ENCODE measurements at regions not wholly inside any gene's neighbourhood (a gene's known extent, or its start where the extent isn't known, plus 50 kb on each side); places are given as distances from the start of the nearest gene placed in this dataset.

DNA sequence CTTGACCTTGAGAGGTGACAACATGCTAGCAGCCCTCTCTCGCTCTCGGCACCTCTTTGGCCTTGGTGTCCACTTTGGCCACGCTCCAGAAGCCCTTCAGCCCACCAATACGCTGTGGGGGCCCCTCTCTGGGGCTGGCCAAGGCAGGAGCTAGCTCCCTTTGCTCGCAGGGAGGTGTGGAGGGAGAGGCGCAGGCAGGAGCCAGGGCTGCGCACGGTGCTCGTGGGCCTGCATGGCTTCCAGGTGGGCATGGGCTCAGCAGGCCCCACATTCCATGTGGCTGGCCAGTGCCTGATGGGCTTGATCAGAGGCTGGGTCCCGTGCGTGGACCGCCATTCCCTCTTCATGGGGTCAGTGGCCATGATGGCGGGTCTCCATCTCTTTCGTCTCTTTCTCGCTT is 1237.0 kb upstream of the USP15 start:
- ChIA-PET CTCF (no interaction called here), POLR2A (no interaction called here)
- peaks cover 0 to 5% (median 1%) of the 10 kb centered on the region in 5 experiments for H3K9me3 ChIP-seq (ENCODE audit: control extremely low read depth in 1 of 5, control insufficient read depth in 4 of 5, insufficient read depth in 2 of 5, low read depth in 1 of 5, low read length in 4 of 5)

DNA sequence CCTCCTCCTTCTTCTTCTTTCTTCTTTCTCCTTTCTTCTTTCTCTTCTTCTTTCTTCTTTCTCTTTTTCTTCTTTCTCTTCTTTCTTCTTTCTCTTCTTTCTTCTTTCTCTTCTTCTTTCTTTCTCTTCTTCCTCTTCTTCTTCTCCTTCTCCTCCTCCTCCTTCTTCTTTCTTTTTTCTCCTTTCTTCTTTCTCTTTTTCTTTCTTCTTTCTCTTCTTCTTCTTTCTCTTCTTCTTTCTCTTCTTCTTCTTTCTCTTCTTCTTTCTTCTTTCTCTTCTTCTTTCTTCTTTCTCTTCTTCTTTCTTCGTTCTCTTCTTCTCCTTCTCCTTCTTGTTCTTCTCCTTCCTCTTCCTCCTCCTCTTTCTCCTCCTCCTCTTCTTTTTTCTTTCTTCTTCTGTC is 1230.7 kb upstream of the USP15 start:
- no peak overlapping the region for H3K4me3 ChIP-seq (ENCODE audit: control insufficient read depth in 1 of 7, extremely low read depth in 1 of 7, insufficient read depth in 4 of 7, low read depth in 2 of 7, low read length in 6 of 7)
- POLR2A ChIA-PET: no interaction called here
- CTCF ChIA-PET: no interaction called here
- 83% methylated on average over 1 of the region's 1 CpG for WGBS (ENCODE audit: insufficient coverage)
- H3K9me3 ChIP-seq (ENCODE audit: control extremely low read depth in 1 of 5, control insufficient read depth in 4 of 5, insufficient read depth in 2 of 5, low read depth in 1 of 5, low read length in 4 of 5): peaks cover 0 to 4% (median 0%) of the 10 kb centered on the region in 5 experiments
- H3K4me1 ChIP-seq (ENCODE audit: control extremely low read depth in 1 of 4, control insufficient read depth in 4 of 4, insufficient read depth in 4 of 4, low read length in 3 of 4): no peaks in the 10 kb centered on the region
- no peak overlapping the region for H3K27ac ChIP-seq (ENCODE audit: insufficient read depth in 1 of 2, low read depth in 1 of 2, low read length in 2 of 2, poor library complexity in 1 of 2, severe bottlenecking in 2 of 2)
- H3K27me3 ChIP-seq (replicated peaks in 2 of 5; ENCODE audit: control insufficient read depth in 4 of 5, insufficient read depth in 5 of 5, low read length in 4 of 5): no peaks in the 10 kb centered on the region
- H3K36me3 ChIP-seq (ENCODE audit: control insufficient read depth in 4 of 4, insufficient read depth in 4 of 4, low read length in 3 of 4): no peaks in the 10 kb centered on the region
- no peak for DNase-seq

More for the DNA sequence above, 1237.0 kb upstream of the USP15 start:
- Histone ChIP-seq H3K27ac (ENCODE audit: insufficient read depth in 1 of 2, low read depth in 1 of 2, low read length in 2 of 2, poor library complexity in 1 of 2, severe bottlenecking in 2 of 2) (no peak overlapping the region), H3K4me3 (ENCODE audit: control insufficient read depth in 1 of 7, extremely low read depth in 1 of 7, insufficient read depth in 4 of 7, low read depth in 2 of 7, low read length in 6 of 7) (no peak overlapping the region), H3K27me3 (replicated peaks in 2 of 5; ENCODE audit: control insufficient read depth in 4 of 5, insufficient read depth in 5 of 5, low read length in 4 of 5) (no peaks in the 10 kb centered on the region), H3K4me1 (ENCODE audit: control extremely low read depth in 1 of 4, control insufficient read depth in 4 of 4, insufficient read depth in 4 of 4, low read length in 3 of 4) (no peaks in the 10 kb centered on the region), H3K36me3 (ENCODE audit: control insufficient read depth in 4 of 4, insufficient read depth in 4 of 4, low read length in 3 of 4) (no peaks in the 10 kb centered on the region)
- 96% methylated on average over 12 of the region's 15 CpGs for WGBS (ENCODE audit: insufficient coverage)
- DNase-seq: no peak

DNA sequence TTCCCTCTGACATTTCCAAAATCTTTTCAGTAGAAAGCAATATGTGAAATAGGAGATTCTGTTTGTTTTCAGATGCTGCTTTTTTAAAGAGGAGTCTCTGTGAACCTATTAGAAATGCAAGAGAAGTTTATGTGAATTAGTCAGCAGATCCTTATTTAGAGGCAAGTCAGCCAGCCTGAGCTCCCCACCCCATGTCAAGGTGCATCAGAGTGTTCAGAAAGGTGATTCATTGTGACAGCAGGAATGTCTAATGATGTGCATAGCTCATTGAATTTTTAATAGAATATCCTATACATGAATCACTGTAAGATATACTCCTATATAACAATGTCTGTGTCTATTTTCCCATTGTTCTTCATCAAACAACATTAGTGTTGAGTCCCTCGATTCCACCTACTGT is 1222.4 kb upstream of the USP15 start:
- WGBS (ENCODE audit: insufficient coverage): 100% methylated on average over 1 of the region's 1 CpG
- no peak for DNase-seq
- H3K27me3 ChIP-seq (replicated peaks in 2 of 5; ENCODE audit: control insufficient read depth in 4 of 5, insufficient read depth in 5 of 5, low read length in 4 of 5): no peaks in the 10 kb centered on the region
- ChIA-PET CTCF (no interaction called here), POLR2A (no interaction called here)
- H3K36me3 ChIP-seq (ENCODE audit: control insufficient read depth in 4 of 4, insufficient read depth in 4 of 4, low read length in 3 of 4): no peaks in the 10 kb centered on the region
- H3K9me3 ChIP-seq (ENCODE audit: control extremely low read depth in 1 of 5, control insufficient read depth in 4 of 5, insufficient read depth in 2 of 5, low read depth in 1 of 5, low read length in 4 of 5): no peaks in the 10 kb centered on the region
- no peak overlapping the region for H3K27ac ChIP-seq (ENCODE audit: insufficient read depth in 1 of 2, low read depth in 1 of 2, low read length in 2 of 2, poor library complexity in 1 of 2, severe bottlenecking in 2 of 2)
- no peaks in the 10 kb centered on the region for H3K4me1 ChIP-seq (ENCODE audit: control extremely low read depth in 1 of 4, control insufficient read depth in 4 of 4, insufficient read depth in 4 of 4, low read length in 3 of 4)
- H3K4me3 ChIP-seq (ENCODE audit: control insufficient read depth in 1 of 7, extremely low read depth in 1 of 7, insufficient read depth in 4 of 7, low read depth in 2 of 7, low read length in 6 of 7): no peak overlapping the region

DNA sequence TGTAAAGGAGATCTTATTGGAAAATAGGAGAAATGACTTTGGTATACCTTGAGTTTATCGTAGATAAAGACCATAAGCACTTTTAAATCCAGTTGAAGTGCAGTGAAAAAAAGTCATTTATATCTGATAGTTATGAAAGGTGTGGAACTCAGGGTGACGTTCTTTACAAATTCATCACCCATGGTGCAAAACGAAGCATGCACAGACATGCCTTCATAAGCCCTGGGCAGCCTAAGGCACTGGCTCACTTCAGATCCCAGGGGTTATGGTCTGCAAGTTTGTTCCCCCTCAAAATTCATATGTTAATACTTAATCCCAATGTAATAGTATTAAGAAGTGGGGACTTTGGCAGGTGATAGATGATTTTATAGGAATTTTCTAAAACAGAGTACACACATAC is 1216.4 kb upstream of the USP15 start:
- WGBS (ENCODE audit: insufficient coverage): 96% methylated on average over 3 of the region's 3 CpGs

DNA sequence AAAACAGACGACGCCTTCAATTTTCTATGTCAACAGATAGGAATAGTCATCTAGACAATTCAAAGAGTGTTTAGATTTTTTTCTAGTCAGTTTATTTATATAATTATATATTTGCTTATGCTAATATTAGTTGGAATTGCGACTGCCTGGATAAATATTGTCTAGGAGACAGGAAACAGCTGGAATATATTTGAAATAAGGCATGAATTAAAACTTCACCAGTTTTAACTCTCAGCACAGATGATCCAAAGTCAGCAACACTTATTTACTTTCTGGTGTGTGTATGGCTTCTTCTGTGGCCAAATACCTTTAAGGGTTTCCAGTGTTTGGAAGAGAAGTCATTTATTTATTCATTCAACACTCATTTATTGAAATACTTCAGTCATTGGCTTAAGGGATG is 1215.4 kb upstream of the USP15 start:
- Histone ChIP-seq H3K9me3 (ENCODE audit: control extremely low read depth in 1 of 5, control insufficient read depth in 4 of 5, insufficient read depth in 2 of 5, low read depth in 1 of 5, low read length in 4 of 5) (peaks cover 0 to 2% (median 0%) of the 10 kb centered on the region in 5 experiments), H3K27me3 (replicated peaks in 2 of 5; ENCODE audit: control insufficient read depth in 4 of 5, insufficient read depth in 5 of 5, low read length in 4 of 5) (no peaks in the 10 kb centered on the region), H3K27ac (ENCODE audit: insufficient read depth in 1 of 2, low read depth in 1 of 2, low read length in 2 of 2, poor library complexity in 1 of 2, severe bottlenecking in 2 of 2) (no peak overlapping the region), H3K4me3 (ENCODE audit: control insufficient read depth in 1 of 7, extremely low read depth in 1 of 7, insufficient read depth in 4 of 7, low read depth in 2 of 7, low read length in 6 of 7) (no peak overlapping the region), H3K4me1 (ENCODE audit: control extremely low read depth in 1 of 4, control insufficient read depth in 4 of 4, insufficient read depth in 4 of 4, low read length in 3 of 4) (no peaks in the 10 kb centered on the region), H3K36me3 (ENCODE audit: control insufficient read depth in 4 of 4, insufficient read depth in 4 of 4, low read length in 3 of 4) (no peaks in the 10 kb centered on the region)
- no CpG with 5 or more reads among the region's 3 CpGs for WGBS (ENCODE audit: insufficient coverage)
- ChIA-PET CTCF (no interaction called here), POLR2A (no interaction called here)
- no peak for DNase-seq

More for the DNA sequence above, 1216.4 kb upstream of the USP15 start:
- Histone ChIP-seq H3K4me3 (ENCODE audit: control insufficient read depth in 1 of 7, extremely low read depth in 1 of 7, insufficient read depth in 4 of 7, low read depth in 2 of 7, low read length in 6 of 7) (no peak overlapping the region), H3K36me3 (ENCODE audit: control insufficient read depth in 4 of 4, insufficient read depth in 4 of 4, low read length in 3 of 4) (no peaks in the 10 kb centered on the region), H3K27ac (ENCODE audit: insufficient read depth in 1 of 2, low read depth in 1 of 2, low read length in 2 of 2, poor library complexity in 1 of 2, severe bottlenecking in 2 of 2) (no peak overlapping the region), H3K9me3 (ENCODE audit: control extremely low read depth in 1 of 5, control insufficient read depth in 4 of 5, insufficient read depth in 2 of 5, low read depth in 1 of 5, low read length in 4 of 5) (peaks cover 0 to 2% (median 0%) of the 10 kb centered on the region in 5 experiments), H3K4me1 (ENCODE audit: control extremely low read depth in 1 of 4, control insufficient read depth in 4 of 4, insufficient read depth in 4 of 4, low read length in 3 of 4) (no peaks in the 10 kb centered on the region), H3K27me3 (replicated peaks in 2 of 5; ENCODE audit: control insufficient read depth in 4 of 5, insufficient read depth in 5 of 5, low read length in 4 of 5) (no peaks in the 10 kb centered on the region)
- ChIA-PET POLR2A (no interaction called here), CTCF (no interaction called here)
- DNase-seq: no peak

DNA sequence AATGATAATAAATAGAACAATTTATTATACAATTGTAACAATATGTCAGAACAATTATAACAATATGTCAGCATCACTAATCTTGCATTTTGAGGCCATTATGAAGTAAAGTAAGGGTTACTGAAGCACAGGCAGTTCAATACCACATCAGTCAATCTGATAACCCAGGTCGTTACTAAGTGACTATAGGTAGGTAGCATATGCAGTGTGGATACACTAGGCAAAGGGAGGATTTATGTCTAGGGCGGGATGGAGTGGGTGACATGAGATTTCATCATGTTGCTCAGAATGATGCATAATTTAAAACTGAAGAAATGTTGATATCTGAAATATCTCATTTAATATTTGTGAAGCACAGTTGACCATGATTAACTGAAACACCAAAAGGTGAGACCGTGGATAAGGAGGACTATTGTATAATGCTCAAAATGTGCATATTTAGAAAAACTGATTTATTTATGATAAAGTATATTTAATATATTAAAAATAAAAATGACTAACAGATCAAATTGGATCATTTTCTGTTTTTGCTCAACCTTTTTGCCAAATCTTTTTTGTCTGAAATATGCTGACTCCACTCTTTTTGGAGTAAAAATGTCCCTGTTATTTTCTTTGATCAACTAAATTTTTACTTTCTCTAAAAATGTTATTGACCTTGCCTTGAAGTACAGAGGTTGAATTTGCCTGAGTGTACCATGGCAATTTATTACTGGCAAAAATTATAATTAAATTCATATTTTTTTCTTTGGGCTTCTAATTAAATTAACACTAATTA is 1189.4 kb upstream of the USP15 start:
- ChIA-PET CTCF (no interaction called here), POLR2A (no interaction called here)
- H3K4me1 ChIP-seq (ENCODE audit: control extremely low read depth in 1 of 4, control insufficient read depth in 4 of 4, insufficient read depth in 4 of 4, low read length in 3 of 4): no peaks in the 10 kb centered on the region
- WGBS (ENCODE audit: insufficient coverage): no CpG with 5 or more reads among the region's 3 CpGs
- no peaks in the 10 kb centered on the region for H3K36me3 ChIP-seq (ENCODE audit: control insufficient read depth in 4 of 4, insufficient read depth in 4 of 4, low read length in 3 of 4)
- H3K9me3 ChIP-seq (ENCODE audit: control extremely low read depth in 1 of 5, control insufficient read depth in 4 of 5, insufficient read depth in 2 of 5, low read depth in 1 of 5, low read length in 4 of 5): no peaks in the 10 kb centered on the region
- H3K27me3 ChIP-seq (replicated peaks in 2 of 5; ENCODE audit: control insufficient read depth in 4 of 5, insufficient read depth in 5 of 5, low read length in 4 of 5): no peaks in the 10 kb centered on the region
- H3K27ac ChIP-seq (ENCODE audit: insufficient read depth in 1 of 2, low read depth in 1 of 2, low read length in 2 of 2, poor library complexity in 1 of 2, severe bottlenecking in 2 of 2): no peak overlapping the region
- no peak overlapping the region for H3K4me3 ChIP-seq (ENCODE audit: control insufficient read depth in 1 of 7, extremely low read depth in 1 of 7, insufficient read depth in 4 of 7, low read depth in 2 of 7, low read length in 6 of 7)
- DNase-seq: no peak

DNA sequence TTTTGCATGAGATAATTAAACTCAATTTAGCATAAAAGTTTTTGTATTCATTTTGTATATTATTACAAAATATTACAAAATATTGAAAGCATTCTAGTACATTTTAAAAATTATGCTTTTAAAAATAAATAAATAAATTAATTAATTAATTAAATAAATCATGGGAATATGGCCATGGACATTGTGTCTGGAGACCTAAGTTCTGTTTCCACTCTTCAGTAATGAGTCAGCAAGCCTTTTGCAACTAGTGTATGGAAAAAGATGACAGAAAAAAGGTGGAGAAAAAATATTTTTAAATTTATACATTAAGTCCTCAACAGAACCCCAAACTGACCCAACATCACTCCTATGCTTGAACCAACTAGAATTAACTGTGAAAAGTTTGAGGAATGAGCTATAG is 1187.5 kb upstream of the USP15 start:
- Histone ChIP-seq H3K4me3 (ENCODE audit: control insufficient read depth in 1 of 7, extremely low read depth in 1 of 7, insufficient read depth in 4 of 7, low read depth in 2 of 7, low read length in 6 of 7) (no peak overlapping the region), H3K4me1 (ENCODE audit: control extremely low read depth in 1 of 4, control insufficient read depth in 4 of 4, insufficient read depth in 4 of 4, low read length in 3 of 4) (no peaks in the 10 kb centered on the region), H3K27ac (ENCODE audit: insufficient read depth in 1 of 2, low read depth in 1 of 2, low read length in 2 of 2, poor library complexity in 1 of 2, severe bottlenecking in 2 of 2) (no peak overlapping the region), H3K27me3 (replicated peaks in 2 of 5; ENCODE audit: control insufficient read depth in 4 of 5, insufficient read depth in 5 of 5, low read length in 4 of 5) (no peaks in the 10 kb centered on the region), H3K36me3 (ENCODE audit: control insufficient read depth in 4 of 4, insufficient read depth in 4 of 4, low read length in 3 of 4) (no peaks in the 10 kb centered on the region), H3K9me3 (ENCODE audit: control extremely low read depth in 1 of 5, control insufficient read depth in 4 of 5, insufficient read depth in 2 of 5, low read depth in 1 of 5, low read length in 4 of 5) (no peaks in the 10 kb centered on the region)
- DNase-seq: no peak
- CTCF ChIA-PET: no interaction called here
- POLR2A ChIA-PET: no interaction called here

Data from common myeloid progenitor, CD34-positive (primary cell).